ENCODE measurements at regions not wholly inside any gene's neighbourhood (a gene's known extent, or its start where the extent isn't known, plus 50 kb on each side); places are given as distances from the start of the nearest gene placed in this dataset.

- Histone ChIP-seq H3K27ac (ENCODE audit: low read depth in 1 of 2, low read length in 1 of 2) (no peak overlapping the region), H3K4me3 (no peak overlapping the region), H3K36me3 (ENCODE audit: control insufficient read depth in 4 of 4, insufficient read depth in 4 of 4, low read length in 4 of 4) (no peaks in the 10 kb centered on the region), H3K4me1 (ENCODE audit: control insufficient read depth in 5 of 5, insufficient read depth in 5 of 5, low read length in 5 of 5) (peaks cover 0 to 3% (median 0%) of the 10 kb centered on the region in 5 donors), H3K9ac (ENCODE audit: insufficient read depth in 1 of 2, low read length in 2 of 2) (no peak overlapping the region), H3K27me3 (ENCODE audit: control insufficient read depth in 3 of 3, insufficient read depth in 3 of 3, low read length in 2 of 3) (peaks cover 0 to 4% (median 0%) of the 10 kb centered on the region in 3 donors), H3K9me3 (ENCODE audit: control insufficient read depth in 4 of 4, insufficient read depth in 3 of 4, low read length in 3 of 4) (peaks cover 0 to 2% (median 0%) of the 10 kb centered on the region in 4 donors)
- DNase-seq (no peak), ATAC-seq (ENCODE audit: insufficient read depth, low FRiP score) (no peak)
- no peak for TF ChIP-seq CTCF (IDR thresholded peaks at IDR 0.05; ENCODE audit: control extremely low read depth, extremely low read depth)
- 95 to 96% methylated on average over 9 of the region's 9 CpGs for WGBS, 2 donors
These were observed 70.8 kb upstream of the MFGE8 start for GRCh38 chr15:88983861-88984429.

- 73 to 88% methylated on average over 14 of the region's 14 CpGs for WGBS, 2 donors
- ATAC-seq (ENCODE audit: insufficient read depth, low FRiP score) (no peak), DNase-seq (no peak)
- no peak for TF ChIP-seq CTCF (IDR thresholded peaks at IDR 0.05; ENCODE audit: control extremely low read depth, extremely low read depth)
- Histone ChIP-seq H3K27ac (ENCODE audit: low read depth in 1 of 2, low read length in 1 of 2) (no peak overlapping the region), H3K4me3 (no peak overlapping the region), H3K9ac (ENCODE audit: insufficient read depth in 1 of 2, low read length in 2 of 2) (no peak overlapping the region), H3K4me1 (ENCODE audit: control insufficient read depth in 5 of 5, insufficient read depth in 5 of 5, low read length in 5 of 5) (peaks cover 0 to 7% (median 0%) of the 10 kb centered on the region in 5 donors), H3K36me3 (ENCODE audit: control insufficient read depth in 4 of 4, insufficient read depth in 4 of 4, low read length in 4 of 4) (no peaks in the 10 kb centered on the region), H3K27me3 (ENCODE audit: control insufficient read depth in 3 of 3, insufficient read depth in 3 of 3, low read length in 2 of 3) (peaks cover 0 to 4% (median 0%) of the 10 kb centered on the region in 3 donors), H3K9me3 (ENCODE audit: control insufficient read depth in 4 of 4, insufficient read depth in 3 of 4, low read length in 3 of 4) (peaks cover 0 to 3% (median 0%) of the 10 kb centered on the region in 4 donors)
These were observed 72.6 kb upstream of the MFGE8 start for GRCh38 chr15:88985547-88986393.

GRCh38 chr15:88986949-88987590 is 73.9 kb upstream of the MFGE8 start:
- H3K27me3 ChIP-seq (ENCODE audit: control insufficient read depth in 3 of 3, insufficient read depth in 3 of 3, low read length in 2 of 3): peaks cover 0 to 4% (median 0%) of the 10 kb centered on the region in 3 donors
- peaks cover 0 to 3% (median 0%) of the 10 kb centered on the region in 4 donors for H3K9me3 ChIP-seq (ENCODE audit: control insufficient read depth in 4 of 4, insufficient read depth in 3 of 4, low read length in 3 of 4)
- no peak overlapping the region for H3K4me3 ChIP-seq
- no peak overlapping the region for H3K27ac ChIP-seq (ENCODE audit: low read depth in 1 of 2, low read length in 1 of 2)
- no peak for ATAC-seq (ENCODE audit: insufficient read depth, low FRiP score)
- no peak for TF ChIP-seq CTCF (IDR thresholded peaks at IDR 0.05; ENCODE audit: control extremely low read depth, extremely low read depth)
- DNase-seq: no peak
- no peaks in the 10 kb centered on the region for H3K36me3 ChIP-seq (ENCODE audit: control insufficient read depth in 4 of 4, insufficient read depth in 4 of 4, low read length in 4 of 4)
- H3K9ac ChIP-seq (ENCODE audit: insufficient read depth in 1 of 2, low read length in 2 of 2): no peak overlapping the region
- 60 to 80% methylated on average over 11 of the region's 11 CpGs for WGBS, 2 donors
- H3K4me1 ChIP-seq (ENCODE audit: control insufficient read depth in 5 of 5, insufficient read depth in 5 of 5, low read length in 5 of 5): peaks cover 0 to 7% (median 0%) of the 10 kb centered on the region in 5 donors

Data from lung (tissue), 11 donors.